Smooth muscle cell of the brain vasculature (primary cell): ENCODE measurements at regions not wholly inside any gene's neighbourhood (a gene's known extent, or its start where the extent isn't known, plus 50 kb on each side); places are given as distances from the start of the nearest gene placed in this dataset.

ENCODE experiments used
- DNase-seq: peaks from one replicate; pipeline ENCODE4 v3.0.0-alpha.2; 2012; ENCODE audit warnings: low read depth, low spot score

GRCh38 chr5:67476995-67477394 lies 280.4 kb upstream of the CD180 start:
- DNase-seq = no peak

- DNase-seq = no peak
Measured at GRCh38 chr5:67476531-67476930, 279.9 kb upstream of the CD180 start.

GRCh38 chr5:67475489-67475888 lies 278.9 kb upstream of the CD180 start:
- DNase-seq = no peak

GRCh38 chr5:67474597-67475238 lies 278.1 kb upstream of the CD180 start:
- DNase-seq = no peak

- no peak for DNase-seq
Measured at GRCh38 chr5:67467110-67467509, 270.5 kb upstream of the CD180 start.

GRCh38 chr5:67465537-67466207 lies 269.1 kb upstream of the CD180 start:
- DNase-seq = no peak

GRCh38 chr5:67462147-67462546 lies 265.5 kb upstream of the CD180 start:
- no peak for DNase-seq

GRCh38 chr5:67459253-67459652 lies 262.7 kb upstream of the CD180 start:
- no peak for DNase-seq

- DNase-seq = no peak
Measured at GRCh38 chr5:67455970-67456369, 259.4 kb upstream of the CD180 start.

GRCh38 chr5:67454957-67455561 lies 258.5 kb upstream of the CD180 start:
- DNase-seq = no peak

GRCh38 chr5:67453111-67453905 lies 256.7 kb upstream of the CD180 start:
- peak; percentile 7 for DNase-seq

GRCh38 chr5:67451640-67452279 lies 255.2 kb upstream of the CD180 start:
- DNase-seq = no peak

GRCh38 chr5:67447732-67448131 lies 251.1 kb upstream of the CD180 start:
- no peak for DNase-seq

- no peak for DNase-seq
Measured at GRCh38 chr5:67437905-67438845, 241.6 kb upstream of the CD180 start.

GRCh38 chr5:67435032-67435431 lies 238.4 kb upstream of the CD180 start:
- DNase-seq = no peak

GRCh38 chr5:67434466-67434865 lies 237.9 kb upstream of the CD180 start:
- no peak for DNase-seq

- DNase-seq = no peak
Measured at GRCh38 chr5:67432606-67433005, 236.0 kb upstream of the CD180 start.

- DNase-seq = no peak
Measured at GRCh38 chr5:67431191-67431590, 234.6 kb upstream of the CD180 start.

- DNase-seq = no peak
Measured at GRCh38 chr5:67427850-67428298, 231.3 kb upstream of the CD180 start.

GRCh38 chr5:67426961-67427849 lies 230.6 kb upstream of the CD180 start:
- DNase-seq = no peak
